NB4 (cell line): ENCODE measurements at regions not wholly inside any gene's neighbourhood (a gene's known extent, or its start where the extent isn't known, plus 50 kb on each side); places are given as distances from the start of the nearest gene placed in this dataset.

Source experiments
- CTCF ChIP-seq: IDR thresholded peaks from one replicate; pipeline ENCODE4 v1.5.1; 2012; ENCODE audit warnings: low read depth, low read length
- POLR2A ChIP-seq: IDR thresholded peaks from 2 replicates; pipeline ENCODE4 v1.6.1; 2011; ENCODE audit warnings: mild to moderate bottlenecking; ENCODE audit not compliant: insufficient read length; ENCODE audit errors: extremely low read depth

- TF ChIP-seq CTCF (no peak), POLR2A (no peak)
Observed at GRCh38 chr16:73125850-73126524, 78.1 kb upstream of the ZFHX3 start.
